ENCODE measurements at regions not wholly inside any gene's neighbourhood (a gene's known extent, or its start where the extent isn't known, plus 50 kb on each side); places are given as distances from the start of the nearest gene placed in this dataset.

GRCh38 chr12:115423546-115423987, 739.6 kb upstream of the TBX3 start:
- DNase-seq: no peak

- no peak for DNase-seq
Measured at GRCh38 chr12:115422845-115423545, 739.0 kb upstream of the TBX3 start.

- DNase-seq: no peak
Measured at GRCh38 chr12:115421796-115422709, 738.1 kb upstream of the TBX3 start.

GRCh38 chr12:115421350-115421749, 737.4 kb upstream of the TBX3 start:
- DNase-seq: no peak

- DNase-seq: no peak
Measured at GRCh38 chr12:115419145-115419646, 735.2 kb upstream of the TBX3 start.

GRCh38 chr12:115417610-115418009, 733.6 kb upstream of the TBX3 start:
- no peak for DNase-seq

GRCh38 chr12:115416869-115417268, 732.9 kb upstream of the TBX3 start:
- no peak for DNase-seq

GRCh38 chr12:115413626-115414025, 729.7 kb upstream of the TBX3 start:
- DNase-seq: no peak

- no peak for DNase-seq
Measured at GRCh38 chr12:115412831-115413230, 728.9 kb upstream of the TBX3 start.

- DNase-seq: no peak
Measured at GRCh38 chr12:115411121-115411520, 727.1 kb upstream of the TBX3 start.

GRCh38 chr12:115408642-115409041, 724.7 kb upstream of the TBX3 start:
- no peak for DNase-seq

- no peak for DNase-seq
Measured at GRCh38 chr12:115407723-115408122, 723.7 kb upstream of the TBX3 start.

- no peak for DNase-seq
Measured at GRCh38 chr12:115407036-115407435, 723.1 kb upstream of the TBX3 start.

- DNase-seq: no peak
Measured at GRCh38 chr12:115405471-115405860, 721.5 kb upstream of the TBX3 start.

GRCh38 chr12:115404761-115405470, 720.9 kb upstream of the TBX3 start:
- DNase-seq: no peak

- no peak for DNase-seq
Measured at GRCh38 chr12:115403689-115404088, 719.7 kb upstream of the TBX3 start.

- DNase-seq: no peak
Measured at GRCh38 chr12:115403253-115403652, 719.3 kb upstream of the TBX3 start.

GRCh38 chr12:115402443-115403180, 718.6 kb upstream of the TBX3 start:
- DNase-seq: no peak

- DNase-seq: no peak
Measured at GRCh38 chr12:115401761-115402160, 717.8 kb upstream of the TBX3 start.

- DNase-seq: no peak
Measured at GRCh38 chr12:115400011-115400410, 716.0 kb upstream of the TBX3 start.

GRCh38 chr12:115398311-115398781, 714.4 kb upstream of the TBX3 start:
- DNase-seq: no peak

Data from renal pelvis (tissue), 1 donor.